NAMALWA (cell line): ENCODE measurements at regions not wholly inside any gene's neighbourhood (a gene's known extent, or its start where the extent isn't known, plus 50 kb on each side); places are given as distances from the start of the nearest gene placed in this dataset.
"Not testable (repeated sequence)": the region's sequence is repeated elsewhere in the genome, so short reads cannot be mapped to it uniquely, and the experiment has no call there.

Experiments used
- DNase-seq: peaks from one replicate; pipeline ENCODE4 v3.0.0-alpha.2; 2015; ENCODE audit warnings: low spot score

DNA sequence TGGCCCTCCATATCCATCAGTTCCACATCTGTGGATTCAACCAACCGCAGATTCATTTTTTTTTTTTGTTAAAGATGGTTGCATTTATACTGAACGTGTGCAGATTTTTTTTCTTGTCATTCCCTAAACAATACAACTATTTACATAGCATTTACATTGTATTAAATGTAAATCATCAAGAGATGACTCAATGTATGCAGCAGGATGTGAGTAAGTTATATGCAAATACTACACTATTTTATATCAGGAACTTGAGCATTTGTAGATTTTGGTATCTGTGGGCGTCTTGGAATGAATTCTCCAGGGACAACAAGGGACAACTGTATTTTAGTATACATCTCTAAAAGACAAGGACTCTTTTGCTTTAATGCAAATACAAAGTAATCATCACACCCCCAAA is 299.2 kb upstream of the ZNF608 start:
- DNase-seq, result no peak

DNA sequence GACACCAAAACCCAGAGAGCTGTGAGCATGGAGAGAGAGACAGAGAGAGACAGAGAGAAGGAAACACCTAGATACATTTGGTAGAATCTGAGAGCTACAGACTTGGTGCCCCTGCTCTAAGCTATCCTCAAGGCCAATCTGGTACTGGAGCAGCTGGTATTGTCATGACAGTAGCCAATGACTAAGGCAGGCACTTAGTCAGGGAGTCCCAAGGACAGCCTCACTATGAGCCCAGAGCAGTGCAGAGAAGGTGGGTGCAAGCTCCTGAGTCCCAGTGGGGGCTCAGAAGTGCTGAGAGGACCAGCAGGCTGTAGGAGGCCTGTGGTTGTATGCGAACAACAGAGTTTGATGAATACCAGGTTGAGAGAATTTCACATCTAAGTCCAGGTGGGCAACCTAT is 300.4 kb upstream of the ZNF608 start:
- DNase-seq, result no peak

DNA sequence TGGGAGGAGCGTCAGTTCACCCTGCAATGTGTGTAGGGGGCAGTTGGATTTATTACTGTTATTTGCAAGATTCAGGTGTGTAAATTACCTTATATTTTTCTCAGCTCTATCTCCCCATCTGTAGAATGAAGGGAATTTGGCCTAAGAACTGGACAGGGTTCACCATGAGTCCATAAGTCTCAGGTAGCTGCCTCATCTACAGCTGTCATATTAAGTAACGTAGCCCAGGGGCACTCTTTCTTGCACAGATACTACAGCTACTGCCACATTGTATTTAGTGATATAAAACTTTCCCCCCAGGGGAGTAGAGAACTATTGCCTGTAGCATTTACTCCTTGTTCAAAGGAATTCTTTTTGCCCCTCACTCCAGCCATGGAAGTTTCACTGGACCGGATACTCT is 301.4 kb upstream of the ZNF608 start:
- no peak for DNase-seq

DNA sequence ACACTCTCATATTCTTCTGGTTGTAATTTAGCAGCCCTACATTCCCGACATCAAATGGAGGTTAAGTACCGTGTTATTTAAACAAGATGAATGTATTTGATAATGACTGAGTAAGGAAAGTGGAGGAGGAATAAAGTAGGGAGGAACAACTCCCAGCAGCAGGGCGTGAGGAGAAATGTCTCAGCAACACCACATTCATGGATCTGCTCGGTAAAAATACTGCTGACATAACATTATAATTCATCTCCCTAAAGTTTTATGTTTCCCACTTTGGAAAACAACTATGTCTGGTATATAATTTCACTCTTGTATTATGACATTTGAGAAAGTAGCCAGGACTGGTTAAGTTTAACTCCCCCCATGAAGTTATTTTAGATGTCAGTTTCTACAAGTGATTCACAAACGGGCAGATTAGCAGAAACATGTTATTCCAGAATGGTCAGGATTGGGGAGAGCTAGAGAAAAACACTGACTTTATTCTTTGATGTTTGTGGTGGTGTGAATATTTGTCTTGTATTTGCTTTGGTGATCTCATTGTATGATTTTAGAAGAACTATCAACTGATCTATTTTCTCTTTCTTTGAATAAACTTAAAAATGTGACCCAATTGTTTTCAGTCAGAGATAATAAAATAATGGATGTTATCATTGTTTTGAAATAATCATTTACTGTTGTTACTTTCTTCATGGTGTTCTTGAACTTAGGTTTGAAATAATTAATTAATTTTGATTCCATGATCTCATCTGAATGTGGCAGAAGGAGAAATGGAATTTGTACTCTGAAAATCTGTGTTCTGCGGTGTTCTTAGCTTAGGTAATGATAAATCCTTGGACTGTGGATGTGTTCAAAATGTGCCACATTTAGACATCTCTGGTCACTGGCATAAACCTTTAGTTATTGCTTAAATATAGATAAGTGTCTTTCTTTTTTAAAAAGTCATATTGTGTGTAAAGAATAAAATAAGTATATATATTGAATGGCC is 303.6 kb upstream of the ZNF608 start:
- DNase-seq, result no peak

DNA sequence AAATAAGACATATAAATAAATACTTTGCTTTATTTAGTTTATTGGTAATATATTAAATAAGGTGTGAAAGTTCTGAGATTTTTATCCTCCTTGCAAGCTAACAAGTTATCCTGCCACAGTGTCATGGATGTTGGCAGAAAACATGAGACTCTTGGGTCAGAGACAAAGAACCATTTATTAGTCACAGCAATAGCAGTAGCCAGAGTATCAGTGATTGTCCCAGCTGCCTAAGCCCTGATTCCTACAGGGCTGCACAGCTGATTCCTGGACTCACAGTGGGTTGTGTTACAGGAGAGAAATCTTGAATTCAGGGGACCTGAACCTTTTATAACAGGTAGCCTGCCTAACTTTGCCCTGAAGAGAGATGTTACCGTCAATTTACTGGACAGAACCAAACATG is 304.5 kb upstream of the ZNF608 start:
- no peak for DNase-seq

DNA sequence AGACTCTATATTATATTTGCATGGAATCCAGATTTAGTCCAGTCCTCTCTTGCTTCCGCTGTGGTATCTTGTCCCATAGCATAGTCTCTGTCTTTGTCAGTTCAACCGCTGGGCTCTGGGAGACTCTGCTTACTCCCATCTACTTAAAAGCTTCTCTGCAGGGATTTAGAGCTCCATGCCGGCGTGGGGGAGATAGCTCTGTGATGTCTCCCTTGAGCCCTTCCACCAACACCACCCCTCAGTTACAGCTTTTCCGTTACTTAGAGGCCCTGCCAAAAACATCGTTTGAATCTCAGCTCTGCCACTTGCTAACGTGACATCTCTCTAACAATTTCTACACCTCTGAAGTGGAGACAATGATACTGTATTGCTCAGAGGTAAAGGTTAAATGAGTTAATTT is 306.1 kb upstream of the ZNF608 start:
- no peak for DNase-seq

DNA sequence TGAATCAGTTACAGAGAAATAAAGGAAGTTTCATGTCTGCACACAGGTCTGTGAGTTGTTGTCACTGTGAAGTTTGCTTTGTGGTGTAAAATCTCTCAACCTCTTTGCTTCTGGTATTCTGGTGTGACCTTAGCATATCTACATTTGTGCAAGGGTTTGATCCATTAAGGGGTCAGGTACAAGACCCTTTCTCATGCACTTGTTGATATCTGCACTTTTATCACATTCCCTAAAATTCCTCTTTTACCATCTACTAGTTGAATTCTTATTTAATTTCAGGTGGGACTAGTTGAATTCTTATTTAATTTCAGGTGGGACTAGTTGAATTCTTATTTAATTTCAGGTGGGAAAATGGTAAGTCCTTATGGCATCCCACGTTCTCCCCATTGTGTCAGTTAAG is 306.7 kb upstream of the ZNF608 start:
- no peak for DNase-seq

DNA sequence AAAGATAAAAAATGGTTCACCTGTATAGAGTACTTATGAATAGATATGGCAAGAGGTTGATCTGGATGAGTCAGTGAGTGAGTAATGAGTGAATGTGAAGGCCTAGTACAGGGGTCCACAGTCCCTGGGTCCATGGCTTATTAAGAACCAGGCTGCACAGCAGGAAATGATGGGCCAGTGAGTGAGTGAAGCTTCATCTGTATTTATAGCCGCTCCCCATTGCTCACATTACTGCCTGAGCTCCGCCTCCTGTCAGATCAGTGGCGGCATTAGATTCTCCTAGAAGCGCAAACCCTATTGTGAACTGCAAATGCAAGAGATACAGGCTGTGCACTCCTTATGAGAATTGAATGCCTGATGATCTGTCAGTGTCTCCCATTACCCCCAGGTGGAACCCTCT is 307.7 kb upstream of the ZNF608 start:
- DNase-seq, result no peak

DNA sequence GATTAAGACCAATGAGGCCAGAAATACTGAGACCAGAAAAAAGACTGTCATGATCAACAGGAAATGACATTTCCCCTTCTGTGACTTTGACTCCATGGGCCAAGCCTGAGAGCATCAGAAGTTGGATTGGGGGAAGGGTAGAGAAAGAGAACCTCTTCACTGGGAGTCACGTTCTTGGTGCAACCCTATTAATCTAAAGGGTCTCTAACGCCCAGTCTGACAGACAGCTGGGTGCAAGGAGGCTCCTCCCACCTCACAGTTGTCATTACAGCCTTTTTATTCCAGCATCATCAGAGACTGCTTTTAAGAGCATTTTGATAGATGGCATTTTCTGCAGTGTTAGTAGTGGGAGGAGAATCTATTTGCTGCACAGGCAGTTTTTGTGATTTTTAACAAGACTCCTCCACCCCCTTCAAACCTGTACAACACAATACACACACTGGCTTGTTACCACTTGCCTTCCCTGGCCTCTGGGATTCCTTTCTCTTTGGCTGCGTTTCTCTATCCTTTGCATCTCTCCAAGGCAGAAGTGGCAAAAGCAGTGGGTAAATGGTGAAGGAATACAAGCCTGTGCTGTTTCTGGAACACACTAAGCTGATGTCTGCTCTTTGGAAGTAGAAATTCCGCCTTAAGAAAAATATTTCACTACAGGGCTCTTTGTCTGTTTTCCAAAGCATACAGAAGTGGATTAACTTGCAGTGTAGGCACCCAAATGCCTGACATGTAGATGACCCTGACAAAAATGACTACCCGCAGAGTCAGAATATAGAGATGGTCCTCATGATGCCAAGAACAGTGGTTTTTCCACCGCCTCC is 310.4 kb upstream of the ZNF608 start:
- peak; percentile 6 for DNase-seq

DNA sequence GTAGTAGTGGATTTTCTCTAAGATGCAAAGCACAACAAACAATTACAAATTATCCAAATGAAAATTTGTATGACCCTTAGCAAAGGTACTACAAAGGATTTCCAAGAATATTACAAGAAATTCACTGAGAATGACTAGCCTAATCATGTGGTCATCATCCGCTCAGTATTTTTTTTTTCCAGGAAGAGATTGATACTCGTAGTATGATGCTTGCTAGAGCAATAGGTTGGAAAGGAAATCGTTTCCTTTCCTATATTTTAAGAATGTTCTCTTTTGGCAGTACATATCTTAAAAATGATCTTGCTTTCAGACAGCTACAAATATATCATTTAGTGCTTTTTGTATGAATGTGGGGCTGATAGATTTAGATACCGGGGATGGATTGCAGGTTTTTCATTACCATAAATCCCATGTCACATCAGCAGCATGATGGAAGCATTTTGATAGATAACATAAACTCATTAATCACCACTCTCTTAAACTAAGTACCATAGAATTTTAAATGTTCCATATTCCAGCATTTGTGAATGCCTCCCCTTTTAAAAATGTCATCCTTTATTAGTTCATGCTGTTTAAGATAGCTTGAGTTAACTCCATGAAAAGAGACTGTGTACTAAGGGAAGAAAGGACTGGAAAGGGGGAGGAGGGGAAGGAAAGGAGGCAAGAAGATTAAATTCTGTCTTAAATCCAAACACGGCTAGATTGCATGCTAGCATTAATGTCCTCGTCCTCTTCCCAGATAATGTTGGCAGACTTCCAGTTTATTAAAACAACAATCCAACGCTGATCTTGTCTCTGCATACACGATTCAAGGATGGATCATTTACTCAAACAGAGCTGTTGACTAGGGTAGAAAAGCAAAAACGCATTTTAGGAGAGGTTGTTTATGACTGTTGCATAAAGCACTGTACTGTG is 311.7 kb upstream of the ZNF608 start:
- DNase-seq, result no peak

DNA sequence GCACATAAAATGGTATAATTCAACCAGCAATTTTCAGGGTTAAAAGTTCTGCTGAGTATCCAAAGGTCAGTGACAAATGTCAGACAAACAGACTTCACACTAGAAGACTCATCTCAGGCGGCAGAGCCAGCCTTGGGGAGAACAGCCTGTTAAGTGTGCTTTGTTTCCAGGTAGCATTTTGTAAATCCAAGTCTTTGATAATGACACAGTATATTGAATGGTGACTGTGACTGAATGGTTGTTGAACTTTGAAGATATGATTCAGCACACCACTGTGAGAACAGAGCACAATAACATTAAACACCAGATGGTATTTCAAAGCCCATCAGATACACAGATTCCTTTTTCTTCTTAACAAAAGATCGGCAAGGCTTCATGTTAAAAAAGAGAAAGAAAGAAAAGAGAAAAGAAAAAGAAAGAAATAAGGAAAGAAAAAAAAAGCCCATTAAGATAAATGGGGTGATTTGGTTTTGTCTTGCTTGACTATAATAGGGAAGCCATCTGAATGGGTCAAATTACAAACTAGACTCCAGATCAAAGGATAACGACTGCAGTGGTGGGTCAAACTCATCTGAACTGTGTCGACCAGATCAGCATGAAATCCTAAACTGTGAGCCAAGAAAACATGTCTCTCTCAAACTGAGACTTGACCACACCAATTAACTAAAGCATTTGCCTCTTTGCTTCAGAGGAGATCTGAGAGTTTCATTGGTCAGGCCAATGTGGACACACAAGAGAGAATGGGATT is 313.0 kb upstream of the ZNF608 start:
- no peak for DNase-seq

DNA sequence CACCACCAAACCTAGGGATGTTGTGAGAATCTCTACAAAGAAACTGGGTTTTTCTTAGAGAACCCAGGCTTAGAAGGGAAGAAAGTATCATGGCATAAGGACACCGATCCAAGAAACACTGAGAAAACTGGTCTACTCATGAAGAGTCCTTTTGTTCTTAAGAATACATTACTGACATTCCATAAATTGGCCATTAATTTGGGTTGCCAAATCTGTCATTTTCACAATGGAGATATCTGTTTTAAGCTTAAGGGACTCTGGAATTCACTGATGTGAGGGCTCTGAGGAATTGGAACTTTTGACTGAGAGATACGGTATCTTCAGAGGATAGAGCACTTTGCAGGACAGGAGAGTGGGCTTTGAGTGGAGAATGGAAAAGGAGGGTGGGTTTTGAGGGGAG is 315.3 kb upstream of the ZNF608 start:
- no peak for DNase-seq

DNA sequence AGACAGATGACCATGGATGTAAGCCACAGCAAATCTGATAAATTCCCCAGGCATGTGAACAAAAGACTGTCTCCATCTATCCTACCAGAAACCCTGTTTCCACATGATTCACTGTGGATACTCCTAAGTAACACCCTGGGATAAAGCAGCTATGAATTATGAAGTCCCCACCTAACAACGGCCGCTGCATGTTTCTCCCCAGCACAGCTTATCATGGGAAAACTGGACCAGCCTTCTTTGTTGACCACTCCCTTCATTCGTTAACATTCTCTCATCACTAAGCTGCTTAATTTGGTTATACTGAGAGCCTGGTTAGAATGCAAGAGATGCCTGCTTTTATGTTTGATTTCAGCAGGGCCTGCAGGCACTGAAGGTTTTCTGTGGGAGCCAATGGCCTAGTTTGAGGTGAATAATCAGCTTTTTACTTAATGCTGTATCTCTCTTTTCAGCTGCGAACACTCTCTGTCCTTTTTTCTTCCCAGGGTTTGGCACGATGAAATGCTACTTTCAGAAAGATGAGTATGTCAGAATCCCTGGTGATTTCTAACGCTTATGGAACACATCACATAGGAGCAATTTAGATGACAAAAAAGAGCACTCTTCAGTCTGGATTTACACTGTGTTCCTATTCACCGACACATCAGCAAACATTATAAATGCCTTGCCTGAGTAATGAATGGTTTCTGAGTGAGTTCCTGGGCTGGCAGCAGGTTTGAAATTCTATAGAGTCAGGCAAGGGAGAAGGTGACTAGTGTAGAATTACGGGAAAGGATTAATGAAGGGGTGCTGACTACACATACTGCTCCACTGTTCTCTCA is 318.4 kb upstream of the ZNF608 start:
- DNase-seq, result no peak

DNA sequence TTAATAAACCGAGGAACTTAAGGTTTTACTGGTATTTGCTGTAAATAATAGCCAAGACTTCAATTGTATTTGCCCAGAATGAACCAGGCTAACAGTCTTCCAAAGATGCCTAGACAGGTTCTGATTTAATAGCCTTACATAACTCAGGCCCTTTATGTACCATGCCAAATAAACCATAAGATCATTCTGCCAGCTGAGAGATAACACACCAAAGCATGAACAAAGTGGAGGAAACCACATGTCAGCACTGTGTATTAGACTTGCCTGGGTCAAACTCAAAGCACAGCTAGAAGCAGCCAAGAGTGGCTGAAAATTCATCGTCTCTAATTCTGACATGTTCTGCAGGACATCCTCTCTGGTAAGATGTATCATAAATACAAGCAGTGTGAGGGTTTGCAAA is 319.3 kb upstream of the ZNF608 start:
- DNase-seq, result no peak

DNA sequence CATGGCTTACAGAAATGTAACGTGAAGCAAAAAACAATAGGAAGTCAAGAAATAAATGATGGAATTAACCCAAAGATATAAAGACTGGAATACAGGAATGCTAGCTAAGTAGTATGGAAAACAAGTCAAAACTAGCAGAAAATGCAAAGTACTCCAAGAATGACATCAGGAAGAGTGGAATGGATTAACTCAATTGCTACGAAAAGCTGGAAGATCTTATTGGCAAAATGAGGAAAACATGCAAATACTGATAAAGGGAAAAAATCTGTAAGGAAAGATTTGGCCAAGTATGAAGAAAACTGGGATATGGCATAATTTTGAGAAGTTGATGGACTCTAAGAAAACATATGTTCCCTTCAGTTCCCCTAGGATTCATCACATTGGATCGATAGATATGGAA is 324.5 kb upstream of the ZNF608 start:
- no peak for DNase-seq

DNA sequence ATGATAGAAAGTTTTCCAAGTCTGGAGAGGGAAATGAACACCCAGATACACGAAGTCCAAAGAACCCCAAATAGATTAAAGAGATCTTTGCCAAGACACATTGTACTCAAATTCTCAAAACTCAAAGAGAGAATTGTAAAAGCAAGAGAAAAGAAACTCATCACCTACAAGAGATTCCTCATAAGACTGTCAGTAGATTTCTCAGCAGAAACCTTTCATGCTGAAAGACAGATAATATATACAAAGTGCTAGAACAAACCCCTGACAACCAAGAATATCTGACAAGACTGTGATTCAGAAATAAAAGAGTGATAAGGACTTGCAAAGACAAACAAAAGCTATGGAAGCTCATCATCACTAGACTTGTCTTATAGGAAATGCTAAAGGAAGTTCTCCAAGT is 326.7 kb upstream of the ZNF608 start:
- no peak for DNase-seq

DNA sequence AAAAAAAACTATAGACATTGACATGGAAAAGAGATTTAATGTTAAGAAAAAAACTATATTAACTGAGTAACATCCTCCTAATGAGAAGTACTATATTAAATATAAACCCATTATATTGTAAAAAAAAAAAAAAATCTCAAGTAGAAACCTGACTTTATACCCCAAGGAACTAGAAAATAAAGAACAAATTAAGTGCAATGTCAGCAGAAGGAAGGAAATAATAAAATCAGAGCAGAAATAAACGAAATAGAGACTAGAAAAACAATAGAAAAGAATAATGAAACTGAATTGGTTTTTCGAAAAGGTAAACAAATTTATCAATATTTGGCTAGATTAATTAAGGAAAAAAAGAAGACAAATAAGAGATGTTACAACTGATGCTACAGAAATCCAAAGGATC is 329.1 kb upstream of the ZNF608 start:
- no peak for DNase-seq

DNA sequence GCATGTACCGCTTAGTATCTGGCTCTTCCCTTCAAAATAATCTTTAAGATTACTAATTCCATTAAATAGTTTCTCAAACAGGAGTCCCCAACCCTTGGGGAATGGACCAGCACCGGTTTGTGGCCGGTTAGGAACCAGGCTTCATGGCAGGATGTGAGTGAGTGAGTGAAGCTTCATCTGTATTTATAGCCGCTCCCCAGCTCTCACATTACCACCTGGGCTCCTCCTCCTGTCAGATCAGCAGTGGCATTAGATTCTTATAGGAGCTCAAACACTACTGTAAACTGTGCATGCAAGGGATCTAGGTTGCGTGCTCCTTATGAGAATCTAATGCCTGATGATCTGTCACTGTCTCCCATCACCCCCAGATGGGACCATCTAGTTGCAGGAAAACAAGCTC is 332.6 kb upstream of the ZNF608 start:
- not testable (repeated sequence) for DNase-seq

DNA sequence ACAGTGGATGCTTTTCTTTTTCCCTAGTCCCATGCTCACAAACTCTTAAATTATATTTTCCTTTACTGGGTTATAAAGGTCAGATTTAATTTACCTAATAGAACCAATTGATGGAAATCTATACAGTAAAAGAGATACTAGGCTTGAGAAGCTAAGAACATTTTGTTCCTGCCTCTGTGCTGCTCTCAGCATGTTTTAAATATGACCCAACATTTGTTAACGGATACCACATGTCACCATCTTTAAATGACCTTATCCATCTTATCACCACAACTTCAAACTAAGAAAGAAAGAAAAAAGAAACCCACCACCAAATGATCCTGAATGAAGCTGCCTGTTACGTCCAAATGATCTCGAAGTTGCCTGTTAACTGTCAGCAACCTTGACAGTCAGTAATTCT is 334.7 kb upstream of the ZNF608 start:
- no peak for DNase-seq

DNA sequence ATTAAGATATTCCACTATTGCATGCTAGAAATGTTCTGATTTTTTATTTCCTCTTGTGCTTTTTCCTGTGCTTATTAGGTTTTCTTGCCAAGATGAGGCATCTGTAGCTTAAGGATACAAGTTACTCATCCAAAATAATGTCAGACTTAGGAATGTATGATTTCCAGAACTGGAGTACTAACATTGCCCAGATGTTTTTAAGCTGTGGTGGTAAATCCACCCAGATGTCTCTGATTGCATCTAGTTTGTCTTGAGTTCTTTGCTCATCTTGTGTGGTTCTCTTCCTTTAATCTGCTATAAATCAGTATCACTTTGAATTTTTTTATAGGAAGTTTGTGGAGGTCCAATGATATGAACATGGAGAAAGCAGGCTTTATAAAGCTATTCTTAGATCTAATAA is 337.5 kb upstream of the ZNF608 start:
- no peak for DNase-seq
